ENCODE measurements at regions not wholly inside any gene's neighbourhood (a gene's known extent, or its start where the extent isn't known, plus 50 kb on each side); places are given as distances from the start of the nearest gene placed in this dataset.

- TF ChIP-seq, protein P1, sequence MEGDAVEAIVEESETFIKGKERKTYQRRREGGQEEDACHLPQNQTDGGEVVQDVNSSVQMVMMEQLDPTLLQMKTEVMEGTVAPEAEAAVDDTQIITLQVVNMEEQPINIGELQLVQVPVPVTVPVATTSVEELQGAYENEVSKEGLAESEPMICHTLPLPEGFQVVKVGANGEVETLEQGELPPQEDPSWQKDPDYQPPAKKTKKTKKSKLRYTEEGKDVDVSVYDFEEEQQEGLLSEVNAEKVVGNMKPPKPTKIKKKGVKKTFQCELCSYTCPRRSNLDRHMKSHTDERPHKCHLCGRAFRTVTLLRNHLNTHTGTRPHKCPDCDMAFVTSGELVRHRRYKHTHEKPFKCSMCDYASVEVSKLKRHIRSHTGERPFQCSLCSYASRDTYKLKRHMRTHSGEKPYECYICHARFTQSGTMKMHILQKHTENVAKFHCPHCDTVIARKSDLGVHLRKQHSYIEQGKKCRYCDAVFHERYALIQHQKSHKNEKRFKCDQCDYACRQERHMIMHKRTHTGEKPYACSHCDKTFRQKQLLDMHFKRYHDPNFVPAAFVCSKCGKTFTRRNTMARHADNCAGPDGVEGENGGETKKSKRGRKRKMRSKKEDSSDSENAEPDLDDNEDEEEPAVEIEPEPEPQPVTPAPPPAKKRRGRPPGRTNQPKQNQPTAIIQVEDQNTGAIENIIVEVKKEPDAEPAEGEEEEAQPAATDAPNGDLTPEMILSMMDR (conservative IDR thresholded peaks at IDR 0.05; ENCODE audit: low read length): no peak
- no peak for TF ChIP-seq EZH2phosphoT487 (IDR thresholded peaks at IDR 0.05; ENCODE audit: borderline replicate concordance, low read depth, low read length)
- POLR2A ChIA-PET: interaction anchor here (0.7 kb wide), 1 partner anchor 16 kb away, joined by 3 read pairs; no protein-coding TSS in a partner anchor
- Histone ChIP-seq H3K79me2 (ENCODE audit: insufficient read depth, low read depth, low read length) (no peaks in the 10 kb centered on the region), H3K4me1 (ENCODE audit: insufficient read depth, low read length, poor library complexity, severe bottlenecking) (no peaks in the 10 kb centered on the region), H3K9me3 (ENCODE audit: low read length) (no peaks in the 10 kb centered on the region), H4K20me1 (ENCODE audit: insufficient read depth, low read length) (no peaks in the 10 kb centered on the region), H3K9me2 (ENCODE audit: insufficient read depth, low read length) (no peaks in the 10 kb centered on the region), H3K27ac (ENCODE audit: low read depth, low read length, poor library complexity, severe bottlenecking) (no peak overlapping the region), H3K4me3 (ENCODE audit: low read depth, low read length, poor library complexity, severe bottlenecking) (no peak overlapping the region), H2AFZ (ENCODE audit: low read length) (no peak overlapping the region), H3K4me2 (ENCODE audit: low read length) (no peak overlapping the region), H3K36me3 (ENCODE audit: insufficient read depth, low read length) (no peaks in the 10 kb centered on the region)
- DNase-seq (ENCODE audit: low spot score): no peak
- no TSS peak for BruUV-seq (replicated peaks)
- intact Hi-C loops (cut with micrococcal nuclease; ENCODE audit: unreplicated experiment): no loop called here
- CTCF ChIA-PET (ENCODE audit: unreplicated experiment): no interaction called here
These were observed 512.3 kb downstream of the XIRP2 start for GRCh38 chr2:167400546-167400945.

- no peak overlapping the region for H2AFZ ChIP-seq (ENCODE audit: low read length)
- H3K36me3 ChIP-seq (ENCODE audit: insufficient read depth, low read length): no peaks in the 10 kb centered on the region
- no peaks in the 10 kb centered on the region for H3K4me1 ChIP-seq (ENCODE audit: insufficient read depth, low read length, poor library complexity, severe bottlenecking)
- no peaks in the 10 kb centered on the region for H3K9me3 ChIP-seq (ENCODE audit: low read length)
- no peaks in the 10 kb centered on the region for H3K9me2 ChIP-seq (ENCODE audit: insufficient read depth, low read length)
- intact Hi-C loops (cut with micrococcal nuclease; ENCODE audit: unreplicated experiment): no loop called here
- H3K4me3 ChIP-seq (ENCODE audit: low read depth, low read length, poor library complexity, severe bottlenecking): no peak overlapping the region
- TF ChIP-seq EZH2phosphoT487 (IDR thresholded peaks at IDR 0.05; ENCODE audit: borderline replicate concordance, low read depth, low read length): no peak
- TF ChIP-seq, protein P1 (conservative IDR thresholded peaks at IDR 0.05; ENCODE audit: low read length): no peak
- H4K20me1 ChIP-seq (ENCODE audit: insufficient read depth, low read length): no peaks in the 10 kb centered on the region
- H3K79me2 ChIP-seq (ENCODE audit: insufficient read depth, low read depth, low read length): no peaks in the 10 kb centered on the region
- POLR2A ChIA-PET: no interaction called here
- no peak overlapping the region for H3K4me2 ChIP-seq (ENCODE audit: low read length)
- no peak for DNase-seq (ENCODE audit: low spot score)
- H3K27ac ChIP-seq (ENCODE audit: low read depth, low read length, poor library complexity, severe bottlenecking): no peak overlapping the region
- no TSS peak for BruUV-seq (replicated peaks)
- CTCF ChIA-PET (ENCODE audit: unreplicated experiment): no interaction called here
These were observed 510.6 kb downstream of the XIRP2 start for GRCh38 chr2:167398873-167399272.

DNA sequence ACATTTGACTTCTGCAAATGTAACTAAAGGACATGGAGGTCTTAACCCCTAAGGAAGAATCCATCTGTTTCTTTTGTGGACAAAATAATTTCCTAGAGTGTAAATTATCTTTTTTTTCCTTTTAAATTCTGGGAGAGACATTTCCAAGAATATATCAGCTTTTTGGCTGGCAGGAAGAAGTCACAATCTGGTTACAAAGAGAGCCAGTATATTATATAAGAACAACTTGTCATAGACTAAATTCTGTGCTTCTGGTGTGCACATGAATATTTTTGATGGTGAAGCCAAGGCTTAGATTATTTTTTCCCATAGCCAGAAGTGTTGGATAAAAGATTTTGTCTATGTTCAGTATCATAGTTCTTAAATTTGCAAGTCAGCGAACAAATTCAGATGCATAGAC lies 500.6 kb downstream of the XIRP2 start:
- no peaks in the 10 kb centered on the region for H3K79me2 ChIP-seq (ENCODE audit: insufficient read depth, low read depth, low read length)
- H3K36me3 ChIP-seq (ENCODE audit: insufficient read depth, low read length): no peaks in the 10 kb centered on the region
- no peak for TF ChIP-seq EZH2phosphoT487 (IDR thresholded peaks at IDR 0.05; ENCODE audit: borderline replicate concordance, low read depth, low read length)
- TF ChIP-seq, protein P1 (conservative IDR thresholded peaks at IDR 0.05; ENCODE audit: low read length): no peak
- H4K20me1 ChIP-seq (ENCODE audit: insufficient read depth, low read length): no peaks in the 10 kb centered on the region
- DNase-seq (ENCODE audit: low spot score): no peak
- no peak overlapping the region for H2AFZ ChIP-seq (ENCODE audit: low read length)
- intact Hi-C loops (cut with micrococcal nuclease; ENCODE audit: unreplicated experiment): no loop called here
- no peaks in the 10 kb centered on the region for H3K9me3 ChIP-seq (ENCODE audit: low read length)
- no peak overlapping the region for H3K4me2 ChIP-seq (ENCODE audit: low read length)
- H3K27ac ChIP-seq (ENCODE audit: low read depth, low read length, poor library complexity, severe bottlenecking): no peak overlapping the region
- no peaks in the 10 kb centered on the region for H3K9me2 ChIP-seq (ENCODE audit: insufficient read depth, low read length)
- H3K4me3 ChIP-seq (ENCODE audit: low read depth, low read length, poor library complexity, severe bottlenecking): no peak overlapping the region
- no peaks in the 10 kb centered on the region for H3K4me1 ChIP-seq (ENCODE audit: insufficient read depth, low read length, poor library complexity, severe bottlenecking)
- ChIA-PET CTCF (ENCODE audit: unreplicated experiment) (no interaction called here), POLR2A (no interaction called here)
- no TSS peak for BruUV-seq (replicated peaks)
